C4-2B (cell line): ENCODE measurements at regions not wholly inside any gene's neighbourhood (a gene's known extent, or its start where the extent isn't known, plus 50 kb on each side); places are given as distances from the start of the nearest gene placed in this dataset.

Source experiments
- H3K27ac ChIP-seq: fragments of 450-650 bp; 2 replicates; pipeline ENCODE4 v1.5.1; 2017
- CTCF ChIP-seq: fragments of 450-650 bp; conservative IDR thresholded peaks from 2 replicates; pipeline ENCODE4 v1.5.1; 2017; ENCODE audit warnings: mild to moderate bottlenecking
- ZFX ChIP-seq: fragments of 450-650 bp; IDR thresholded peaks from 2 replicates; pipeline ENCODE4 v1.6.1; 2017

- TF ChIP-seq ZFX: no peak
- TF ChIP-seq CTCF: no peak
- no peak overlapping the region for H3K27ac ChIP-seq
Measured at GRCh38 chr7:106482091-106482490, 178.9 kb downstream of the CCDC71L start.

- no peak overlapping the region for H3K27ac ChIP-seq
- TF ChIP-seq ZFX: no peak
- no peak for TF ChIP-seq CTCF
Measured at GRCh38 chr7:106480616-106481031, 180.3 kb downstream of the CCDC71L start.

GRCh38 chr7:106480161-106480579 is 180.8 kb downstream of the CCDC71L start:
- no peak overlapping the region for H3K27ac ChIP-seq
- TF ChIP-seq CTCF (no peak), ZFX (no peak)

GRCh38 chr7:106476751-106477150 is 184.2 kb downstream of the CCDC71L start:
- TF ChIP-seq ZFX: no peak
- H3K27ac ChIP-seq: no peak overlapping the region

- TF ChIP-seq CTCF: 0 out of 2 replicates have a peak, but pooled peaks have one; percentile 2
- TF ChIP-seq ZFX: no peak
- H3K27ac ChIP-seq: no peak overlapping the region
Measured at GRCh38 chr7:106472741-106473140, 188.0 kb upstream of the NAMPT start.

GRCh38 chr7:106471686-106472440 is 187.1 kb upstream of the NAMPT start:
- TF ChIP-seq CTCF (no peak), ZFX (no peak)
- H3K27ac ChIP-seq: no peak overlapping the region

GRCh38 chr7:106471021-106471420 is 186.2 kb upstream of the NAMPT start:
- TF ChIP-seq ZFX: no peak
- no peak for TF ChIP-seq CTCF
- H3K27ac ChIP-seq: no peak overlapping the region

GRCh38 chr7:106466867-106467266 is 182.1 kb upstream of the NAMPT start:
- no peak for TF ChIP-seq CTCF
- no peak for TF ChIP-seq ZFX
- no peak overlapping the region for H3K27ac ChIP-seq
